Retina (tissue), 1 donor: ENCODE measurements at regions not wholly inside any gene's neighbourhood (a gene's known extent, or its start where the extent isn't known, plus 50 kb on each side); places are given as distances from the start of the nearest gene placed in this dataset.
A peak's percentile ranks its signal among the peaks of the same experiment; 100 is the strongest.

Experiments
- DNase-seq: peaks from one replicate; pipeline ENCODE4 v3.0.0-alpha.2; 2016

DNA sequence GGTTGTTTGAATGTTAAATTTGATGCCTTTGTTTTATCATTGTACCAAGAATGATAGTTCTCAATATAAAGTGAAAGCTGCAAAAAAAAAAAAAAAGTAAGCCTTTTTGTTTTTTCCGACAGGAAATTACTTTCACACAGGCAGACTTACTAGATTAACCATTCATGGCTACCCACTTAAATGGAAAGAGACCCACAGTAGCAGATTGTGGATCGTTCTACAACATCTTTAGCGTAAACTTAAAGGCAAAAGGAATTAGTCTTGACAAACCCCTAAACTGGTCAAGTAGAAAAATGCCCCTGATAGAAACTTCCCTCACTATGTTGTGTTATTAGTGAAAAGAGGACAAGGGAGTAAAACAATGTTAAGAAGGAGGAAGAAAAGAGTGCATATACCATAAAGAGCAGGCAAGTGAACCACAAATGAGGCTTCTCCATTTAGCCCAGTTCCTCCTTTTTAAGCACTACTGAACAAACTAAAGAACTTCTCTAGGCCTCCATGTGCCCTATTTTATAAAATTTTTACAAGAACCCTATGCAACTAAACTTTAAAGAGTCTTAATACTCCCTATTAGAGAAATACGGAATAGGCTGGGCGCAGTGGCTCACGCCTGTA is 1560.3 kb downstream of the MRPL39 start:
- DNase-seq = no peak

- DNase-seq = no peak
Observed at GRCh38 chr21:24045775-24046215, 1561.5 kb downstream of the MRPL39 start.

- no peak for DNase-seq
Observed at GRCh38 chr21:24045373-24045772, 1561.9 kb downstream of the MRPL39 start.

- no peak for DNase-seq
Observed at GRCh38 chr21:24042687-24043086, 1564.6 kb downstream of the MRPL39 start.

DNA sequence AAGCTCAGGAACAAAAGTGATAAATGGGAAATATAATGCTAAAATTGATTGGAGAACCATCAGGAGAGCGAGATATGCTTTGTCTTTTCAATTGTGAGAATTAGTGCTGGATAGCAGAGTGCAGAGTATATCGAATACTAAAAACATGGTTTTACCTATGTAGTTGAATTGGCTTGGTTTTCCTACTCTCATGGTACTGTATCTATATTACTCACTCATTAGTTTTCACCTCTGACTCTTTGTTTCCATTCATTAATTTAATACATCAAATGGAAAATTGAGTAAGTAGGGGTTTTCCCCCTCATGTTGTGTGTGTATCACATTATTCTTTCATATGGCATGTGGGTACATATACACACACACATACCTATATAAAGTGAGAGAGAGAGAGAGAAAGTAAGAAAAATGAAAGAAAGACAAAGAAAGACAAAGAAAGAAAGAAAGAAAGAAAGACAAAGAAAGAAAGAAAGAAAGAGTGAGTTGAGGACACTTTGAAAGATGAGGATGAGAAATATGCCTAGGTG is 1574.5 kb downstream of the MRPL39 start:
- no peak for DNase-seq

DNA sequence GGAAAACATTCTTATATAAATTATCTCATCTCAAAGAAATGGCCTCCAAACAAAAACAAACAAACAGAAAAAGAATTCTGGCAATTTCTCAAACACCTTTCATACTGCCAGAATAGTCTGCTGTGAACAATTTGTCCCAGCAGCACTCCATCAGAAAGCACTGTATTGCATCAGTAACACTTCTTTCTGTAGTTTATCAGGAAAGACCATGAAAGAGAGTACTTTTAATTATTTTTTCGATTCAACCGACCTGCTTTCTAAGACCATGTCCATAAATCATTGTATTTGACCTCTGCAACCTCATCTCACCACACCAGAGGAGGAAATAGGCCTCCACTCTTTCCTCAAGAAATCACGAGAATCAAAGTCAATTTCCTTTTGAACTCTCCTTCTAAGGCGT is 1579.9 kb downstream of the MRPL39 start:
- no peak for DNase-seq

DNA sequence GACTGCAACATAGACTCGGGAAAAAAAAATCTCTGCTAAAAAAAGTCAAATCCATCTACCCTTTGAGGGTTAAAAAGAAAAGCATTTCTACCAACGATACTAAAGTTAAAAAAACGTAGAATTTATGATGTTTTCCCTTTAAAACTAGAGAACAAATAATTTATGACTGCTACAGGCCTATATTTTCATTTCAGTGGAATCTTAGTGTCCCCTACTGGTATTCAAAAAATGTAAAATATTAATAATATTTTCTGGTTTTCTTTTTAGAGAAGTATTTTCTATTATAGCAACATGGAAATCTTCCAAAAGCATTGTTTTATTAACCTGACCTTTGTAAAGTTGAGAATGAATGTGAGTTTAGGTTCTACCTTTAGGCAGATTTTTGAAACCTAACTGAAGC is 1582.2 kb downstream of the MRPL39 start:
- no peak for DNase-seq

DNA sequence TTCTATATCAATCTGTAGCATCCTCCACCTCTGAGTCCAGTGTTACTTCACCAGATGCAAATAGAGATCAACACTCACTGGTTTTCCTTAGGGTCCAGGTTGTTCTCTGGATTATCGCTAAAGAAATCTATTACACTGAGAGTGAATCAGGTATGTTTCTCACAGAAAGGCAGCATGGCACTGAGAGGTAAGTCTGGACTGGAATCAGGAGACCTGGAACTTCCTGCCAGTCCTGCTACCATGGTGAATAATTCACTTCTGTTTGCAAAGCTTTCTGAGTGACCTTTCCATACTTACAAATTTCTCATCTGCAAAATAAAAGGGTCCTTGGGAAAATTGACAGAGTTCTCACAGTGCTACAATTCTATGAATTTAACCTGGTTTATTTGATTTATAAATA is 1583.3 kb downstream of the MRPL39 start:
- no peak for DNase-seq

GRCh38 chr21:24023402-24023801 is 1583.9 kb downstream of the MRPL39 start:
- no peak for DNase-seq

DNA sequence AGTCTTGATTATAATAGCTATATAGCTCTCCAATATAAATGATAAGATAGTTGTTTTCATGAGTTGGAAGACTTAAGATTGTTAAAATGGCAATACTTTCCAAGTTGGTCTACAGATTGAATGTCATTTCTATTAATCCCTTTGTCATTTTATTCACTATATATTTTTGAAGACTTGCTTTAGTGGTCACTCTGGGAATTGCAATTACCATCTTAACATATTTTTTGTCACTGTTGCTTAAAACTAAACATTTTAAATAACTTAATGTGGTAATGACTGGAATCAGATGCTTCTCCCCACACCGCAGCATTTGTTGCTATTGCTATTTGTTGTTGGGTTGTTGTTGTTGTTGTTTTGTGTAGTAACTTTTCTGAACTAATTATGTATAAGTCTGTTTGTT is 1592.9 kb downstream of the MRPL39 start:
- DNase-seq = no peak

DNA sequence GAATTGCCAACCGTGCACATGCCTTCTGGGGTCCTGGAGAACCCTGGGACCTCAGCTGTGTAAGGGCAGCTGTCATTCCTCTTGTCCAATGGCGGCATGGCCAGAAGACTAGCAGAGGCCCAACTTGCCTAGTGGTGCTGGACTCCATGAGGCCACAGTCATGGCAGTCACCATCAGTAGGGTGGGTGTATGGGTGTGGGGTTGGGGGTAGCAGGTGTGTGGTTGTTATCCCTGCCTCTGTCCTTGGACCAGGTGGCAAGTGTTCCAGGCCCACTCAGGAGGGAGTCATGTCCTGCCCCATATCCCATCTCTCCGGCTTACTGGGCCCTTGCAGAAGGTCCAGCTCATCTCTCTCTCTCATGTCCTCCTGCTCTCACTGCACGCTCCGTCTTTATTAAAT is 1596.2 kb downstream of the MRPL39 start:
- no peak for DNase-seq

- DNase-seq = no peak
Observed at GRCh38 chr21:24007592-24007991, 1599.7 kb downstream of the MRPL39 start.

- DNase-seq = no peak
Observed at GRCh38 chr21:23986987-23987386, 1620.3 kb downstream of the MRPL39 start.

GRCh38 chr21:23986214-23986613 is 1621.1 kb downstream of the MRPL39 start:
- no peak for DNase-seq

- DNase-seq = no peak
Observed at GRCh38 chr21:23982546-23982945, 1624.7 kb downstream of the MRPL39 start.

DNA sequence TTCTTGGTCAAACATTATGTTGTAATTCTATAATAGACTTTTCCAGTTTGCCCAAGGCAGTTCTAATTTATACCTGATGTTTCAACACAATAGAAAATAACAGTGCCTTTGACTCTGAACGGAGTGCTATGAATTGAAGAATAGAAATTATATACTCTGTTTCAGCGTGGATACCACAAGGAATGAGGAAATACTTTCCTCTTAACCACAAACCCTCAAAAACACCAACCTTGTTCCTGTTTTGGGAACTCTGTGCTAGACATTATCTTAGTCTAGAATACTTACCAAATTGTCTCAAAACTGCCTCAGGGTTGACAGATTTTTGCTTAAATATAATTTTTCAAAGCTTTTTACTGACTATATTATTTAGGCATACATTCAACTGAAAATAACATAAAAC is 1629.3 kb downstream of the MRPL39 start:
- no peak for DNase-seq

GRCh38 chr21:23968722-23969647 is 1638.3 kb downstream of the MRPL39 start:
- peak; percentile 40 for DNase-seq

GRCh38 chr21:23968008-23968407 is 1639.3 kb downstream of the MRPL39 start:
- DNase-seq = no peak

DNA sequence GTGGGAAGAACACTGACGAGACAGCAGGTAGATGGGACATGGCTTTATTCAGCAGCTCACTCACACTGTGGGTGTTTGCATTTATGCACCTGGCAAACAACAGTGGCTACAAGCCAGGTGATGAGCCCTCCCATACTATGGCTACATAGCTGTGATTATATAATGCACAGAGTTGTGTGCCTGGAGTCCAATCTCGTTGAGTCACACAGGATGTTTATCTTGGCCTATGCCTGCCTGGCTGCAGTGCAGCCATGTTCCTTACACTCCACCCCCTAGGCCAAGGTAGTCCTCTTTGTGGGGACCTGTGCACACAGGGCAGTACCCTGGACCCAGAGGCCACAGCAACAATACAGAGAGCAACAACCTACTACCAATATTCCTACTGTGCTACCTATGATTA is 1643.8 kb downstream of the MRPL39 start:
- no peak for DNase-seq

DNA sequence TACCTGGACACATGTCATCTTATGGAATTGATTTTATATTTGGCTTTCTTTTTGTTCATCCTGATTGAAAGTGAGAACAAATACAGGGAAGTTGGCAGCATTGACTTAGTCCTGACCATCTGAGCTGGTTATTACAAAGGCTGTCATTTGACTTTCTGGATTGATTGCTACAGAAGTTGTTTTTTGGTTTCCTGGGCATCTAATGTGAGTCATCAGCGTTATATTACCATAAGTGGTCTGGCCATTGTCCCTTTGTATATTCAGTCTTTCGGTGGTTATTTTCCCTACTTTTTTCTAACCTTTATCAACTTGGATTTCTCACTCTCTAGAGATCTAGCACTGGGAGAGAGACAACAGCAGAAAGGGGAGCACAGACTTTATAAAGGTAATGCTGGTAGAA is 1646.5 kb downstream of the MRPL39 start:
- no peak for DNase-seq

- DNase-seq = no peak
Observed at GRCh38 chr21:23955135-23955843, 1652.0 kb downstream of the MRPL39 start.

GRCh38 chr21:23952269-23952668 is 1655.0 kb downstream of the MRPL39 start:
- no peak for DNase-seq

GRCh38 chr21:23951251-23951650 is 1656.0 kb downstream of the MRPL39 start:
- no peak for DNase-seq
